ENCODE measurements at regions not wholly inside any gene's neighbourhood (a gene's known extent, or its start where the extent isn't known, plus 50 kb on each side); places are given as distances from the start of the nearest gene placed in this dataset.

GRCh38 chr22:27381552-27381951, 420.0 kb downstream of the MN1 start:
- DNase-seq (ENCODE audit: low read depth) = no peak
- no peak overlapping the region for H3K4me3 ChIP-seq (ENCODE audit: low read depth, low read length)
- TF ChIP-seq CTCF (IDR thresholded peaks at IDR 0.05; ENCODE audit: insufficient read depth, low read depth, low read length) = no peak

GRCh38 chr22:27381960-27382742, 419.4 kb downstream of the MN1 start:
- DNase-seq (ENCODE audit: low read depth) = no peak
- H3K4me3 ChIP-seq (ENCODE audit: low read depth, low read length) = no peak overlapping the region
- no peak for TF ChIP-seq CTCF (IDR thresholded peaks at IDR 0.05; ENCODE audit: insufficient read depth, low read depth, low read length)

GRCh38 chr22:27382947-27383346, 418.6 kb downstream of the MN1 start:
- no peak for TF ChIP-seq CTCF (IDR thresholded peaks at IDR 0.05; ENCODE audit: insufficient read depth, low read depth, low read length)
- DNase-seq (ENCODE audit: low read depth) = no peak
- H3K4me3 ChIP-seq (ENCODE audit: low read depth, low read length) = no peak overlapping the region

- DNase-seq (ENCODE audit: low read depth) = no peak
- no peak overlapping the region for H3K4me3 ChIP-seq (ENCODE audit: low read depth, low read length)
- TF ChIP-seq CTCF (IDR thresholded peaks at IDR 0.05; ENCODE audit: insufficient read depth, low read depth, low read length) = no peak
These were observed 417.7 kb downstream of the MN1 start for GRCh38 chr22:27383896-27384295.

- no peak for DNase-seq (ENCODE audit: low read depth)
- TF ChIP-seq CTCF (IDR thresholded peaks at IDR 0.05; ENCODE audit: insufficient read depth, low read depth, low read length) = no peak
- no peak overlapping the region for H3K4me3 ChIP-seq (ENCODE audit: low read depth, low read length)
These were observed 416.1 kb downstream of the MN1 start for GRCh38 chr22:27385261-27385998.

GRCh38 chr22:27386186-27386585, 415.4 kb downstream of the MN1 start:
- no peak for DNase-seq (ENCODE audit: low read depth)
- TF ChIP-seq CTCF (IDR thresholded peaks at IDR 0.05; ENCODE audit: insufficient read depth, low read depth, low read length) = no peak
- no peak overlapping the region for H3K4me3 ChIP-seq (ENCODE audit: low read depth, low read length)

Measured in fibroblast of villous mesenchyme (primary cell).